NCI-H2029 treated with DMSO at 0.1 percent for 48 hours (cell line): ENCODE measurements at regions not wholly inside any gene's neighbourhood (a gene's known extent, or its start where the extent isn't known, plus 50 kb on each side); places are given as distances from the start of the nearest gene placed in this dataset.

Experiments
- DNase-seq: peaks from one replicate; lab custom pipeline; 2025; lab: John Stamatoyannopoulos, UW

GRCh38 chr3:107428051-107428858, 51.0 kb downstream of the CCDC54 start:
- DNase-seq: no peak

GRCh38 chr3:107429320-107430181, 52.3 kb downstream of the CCDC54 start:
- DNase-seq: peak; percentile 76

- DNase-seq: peak; percentile 13
Measured at GRCh38 chr3:107430214-107430995, 53.2 kb downstream of the CCDC54 start.

- DNase-seq: peak; percentile 33
Measured at GRCh38 chr3:107430996-107431245, 53.7 kb downstream of the CCDC54 start.

GRCh38 chr3:107431246-107432012, 54.2 kb downstream of the CCDC54 start:
- no peak for DNase-seq

GRCh38 chr3:107432013-107432515, 54.8 kb downstream of the CCDC54 start:
- DNase-seq: peak; percentile 20

- DNase-seq: no peak
Measured at GRCh38 chr3:107432646-107433045, 55.4 kb downstream of the CCDC54 start.

- DNase-seq: no peak
Measured at GRCh38 chr3:107436029-107436428, 58.8 kb downstream of the CCDC54 start.

GRCh38 chr3:107438671-107439070, 61.4 kb downstream of the CCDC54 start:
- DNase-seq: no peak

- DNase-seq: no peak
Measured at GRCh38 chr3:107441617-107442016, 64.4 kb downstream of the CCDC54 start.

GRCh38 chr3:107443461-107443860, 66.2 kb downstream of the CCDC54 start:
- no peak for DNase-seq

GRCh38 chr3:107446706-107447105, 69.5 kb downstream of the CCDC54 start:
- DNase-seq: no peak

- DNase-seq: no peak
Measured at GRCh38 chr3:107450254-107450893, 72.4 kb upstream of the BBX start.

GRCh38 chr3:107452436-107452835, 70.3 kb upstream of the BBX start:
- no peak for DNase-seq

GRCh38 chr3:107453504-107453903, 69.3 kb upstream of the BBX start:
- DNase-seq: no peak

GRCh38 chr3:107455621-107456020, 67.1 kb upstream of the BBX start:
- no peak for DNase-seq

GRCh38 chr3:107456501-107456900, 66.3 kb upstream of the BBX start:
- DNase-seq: no peak

- DNase-seq: no peak
Measured at GRCh38 chr3:107458871-107459270, 63.9 kb upstream of the BBX start.

GRCh38 chr3:107461721-107462120, 61.0 kb upstream of the BBX start:
- no peak for DNase-seq

GRCh38 chr3:107464037-107464436, 58.7 kb upstream of the BBX start:
- no peak for DNase-seq

- no peak for DNase-seq
Measured at GRCh38 chr3:107465064-107465631, 57.6 kb upstream of the BBX start.
